Stimulated activated CD8-positive, alpha-beta memory T cell treated with anti-CD3 and anti-CD28 coated beads, Interleukin-4, amount 100 ng/mL, for 1 hour (primary cell): ENCODE measurements at regions not wholly inside any gene's neighbourhood (a gene's known extent, or its start where the extent isn't known, plus 50 kb on each side); places are given as distances from the start of the nearest gene placed in this dataset.
"Not testable (repeated sequence)": the region's sequence is repeated elsewhere in the genome, so short reads cannot be mapped to it uniquely, and the experiment has no call there.

Experiments
- DNase-seq, 2 donors: peaks; one replicate each; pipeline ENCODE4 v3.0.0-alpha.2; 2020; ENCODE audit warnings: low read depth in 2 of 2, low spot score in 1 of 2

- no peak for DNase-seq
These were observed 478.6 kb upstream of the JARID2 start for GRCh38 chr6:14767226-14767625.

- DNase-seq, result no peak
These were observed 475.8 kb upstream of the JARID2 start for GRCh38 chr6:14770040-14770439.

GRCh38 chr6:14770572-14770971 lies 475.3 kb upstream of the JARID2 start:
- no peak for DNase-seq

GRCh38 chr6:14771016-14771415 lies 474.9 kb upstream of the JARID2 start:
- no peak for DNase-seq

GRCh38 chr6:14772188-14772587 lies 473.7 kb upstream of the JARID2 start:
- DNase-seq, result no peak

- no peak for DNase-seq
These were observed 470.3 kb upstream of the JARID2 start for GRCh38 chr6:14775528-14775927.

- DNase-seq, result no peak
These were observed 469.6 kb upstream of the JARID2 start for GRCh38 chr6:14776307-14776706.

- no peak for DNase-seq
These were observed 463.9 kb upstream of the JARID2 start for GRCh38 chr6:14781772-14782525.

- DNase-seq, result not testable (repeated sequence)
These were observed 462.9 kb upstream of the JARID2 start for GRCh38 chr6:14782921-14783464.

- DNase-seq, result no peak
These were observed 462.3 kb upstream of the JARID2 start for GRCh38 chr6:14783594-14783993.

GRCh38 chr6:14784596-14785492 lies 461.0 kb upstream of the JARID2 start:
- DNase-seq, result no peak

GRCh38 chr6:14785493-14785790 lies 460.4 kb upstream of the JARID2 start:
- no peak for DNase-seq

- no peak for DNase-seq
These were observed 459.9 kb upstream of the JARID2 start for GRCh38 chr6:14786008-14786407.

GRCh38 chr6:14786455-14786854 lies 459.4 kb upstream of the JARID2 start:
- no peak for DNase-seq

GRCh38 chr6:14787250-14787649 lies 458.6 kb upstream of the JARID2 start:
- DNase-seq, result no peak

GRCh38 chr6:14787677-14788076 lies 458.2 kb upstream of the JARID2 start:
- DNase-seq, result no peak

GRCh38 chr6:14789996-14790395 lies 455.9 kb upstream of the JARID2 start:
- no peak for DNase-seq

GRCh38 chr6:14790976-14791375 lies 454.9 kb upstream of the JARID2 start:
- no peak for DNase-seq

GRCh38 chr6:14791526-14791925 lies 454.3 kb upstream of the JARID2 start:
- no peak for DNase-seq

- no peak for DNase-seq
These were observed 453.5 kb upstream of the JARID2 start for GRCh38 chr6:14792118-14792955.

- DNase-seq, result no peak
These were observed 450.4 kb upstream of the JARID2 start for GRCh38 chr6:14795451-14795850.
